HG03575 (cell line): ENCODE measurements at regions not wholly inside any gene's neighbourhood (a gene's known extent, or its start where the extent isn't known, plus 50 kb on each side); places are given as distances from the start of the nearest gene placed in this dataset.

Experiments used
- ATAC-seq: cut with Tn5 transposase; IDR thresholded peaks from one replicate; pipeline ENCODE4 v1.9.1; 2021; ENCODE audit not compliant: unreplicated experiment, insufficient number of reproducible peaks, low FRiP score; ENCODE audit errors: extremely low read depth

DNA sequence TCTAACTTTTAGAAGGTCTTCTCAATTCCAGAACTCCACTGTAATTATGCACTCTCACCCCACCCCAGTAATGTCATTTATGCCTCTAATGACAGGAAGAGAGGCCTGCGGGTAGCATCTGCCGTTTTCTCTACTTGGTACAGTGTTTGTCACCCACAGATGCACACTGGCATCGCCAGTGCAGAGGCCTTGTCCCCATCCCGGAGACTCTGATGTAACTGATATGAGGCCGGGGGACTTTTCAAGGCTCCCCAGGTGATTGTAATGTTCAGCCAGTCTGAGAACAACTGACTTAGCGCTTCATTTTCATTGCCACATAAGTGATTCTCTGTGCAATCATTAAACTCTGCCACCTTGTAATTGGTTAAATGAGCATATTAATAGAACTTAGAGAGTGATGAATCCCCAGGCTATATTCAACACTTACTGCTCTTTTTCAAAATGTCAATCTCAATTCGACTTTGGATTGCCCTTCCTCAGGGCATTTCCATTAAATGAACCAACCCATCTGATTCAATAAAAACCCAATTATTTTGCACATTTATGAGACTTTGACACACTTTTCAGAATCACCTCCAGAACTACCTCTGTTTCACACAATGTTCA lies 113.2 kb downstream of the HERPUD2 start:
- no peak for ATAC-seq

DNA sequence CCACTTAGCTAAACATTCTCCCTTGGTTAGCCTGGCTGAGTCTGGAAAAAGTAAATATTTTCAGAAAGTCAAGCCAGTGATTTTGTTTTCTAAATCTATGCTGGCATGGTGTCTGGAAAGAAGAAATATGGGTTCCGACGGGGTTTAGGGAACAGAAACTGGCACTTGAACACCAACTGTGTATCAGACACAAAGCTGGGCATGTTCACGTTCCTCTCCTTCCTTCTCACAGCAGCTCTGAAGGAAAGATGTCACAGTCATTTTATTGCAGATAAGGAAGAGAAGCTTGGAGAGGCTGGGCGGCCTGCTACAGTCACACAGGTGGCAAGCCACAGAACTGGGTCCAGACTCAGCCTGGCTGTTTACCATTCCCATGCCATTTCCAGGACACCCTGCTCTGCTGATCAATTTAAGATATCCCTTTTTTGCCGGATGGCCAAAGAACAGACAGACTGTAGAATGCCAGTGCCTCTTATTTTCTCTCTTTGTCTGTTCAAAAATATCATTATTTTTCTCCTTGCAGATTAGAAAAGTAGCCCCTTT lies 118.8 kb downstream of the HERPUD2 start:
- ATAC-seq: no peak

DNA sequence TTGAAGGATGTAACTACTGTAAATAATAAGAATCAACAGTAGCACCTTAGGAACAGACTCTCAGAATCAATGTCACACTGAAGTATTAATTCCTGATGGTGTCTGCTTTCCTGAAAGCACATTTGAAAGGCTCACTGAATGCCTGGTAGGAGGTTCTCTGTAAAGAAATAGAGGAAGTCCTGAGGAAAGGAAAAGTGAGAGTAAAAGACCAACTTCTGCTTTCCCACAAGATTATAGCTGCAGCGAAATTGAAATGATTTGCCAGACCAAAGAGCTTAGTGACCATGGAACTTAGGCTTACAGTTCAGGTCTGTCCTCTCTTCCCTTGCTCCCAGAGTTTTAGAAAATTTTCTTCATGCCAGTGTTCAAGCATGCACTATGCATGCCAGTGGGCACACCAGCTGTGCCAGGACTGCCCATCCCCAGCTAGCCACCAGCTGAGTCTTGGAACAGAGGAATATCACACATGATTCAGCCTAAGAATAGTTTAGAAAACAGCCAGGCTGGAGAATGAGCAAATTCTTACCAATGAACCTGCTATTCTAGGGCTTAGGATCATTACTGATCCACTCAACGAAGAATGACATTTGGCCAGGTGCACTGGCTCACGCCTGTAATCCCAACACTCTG lies 123.2 kb downstream of the HERPUD2 start:
- no peak for ATAC-seq

DNA sequence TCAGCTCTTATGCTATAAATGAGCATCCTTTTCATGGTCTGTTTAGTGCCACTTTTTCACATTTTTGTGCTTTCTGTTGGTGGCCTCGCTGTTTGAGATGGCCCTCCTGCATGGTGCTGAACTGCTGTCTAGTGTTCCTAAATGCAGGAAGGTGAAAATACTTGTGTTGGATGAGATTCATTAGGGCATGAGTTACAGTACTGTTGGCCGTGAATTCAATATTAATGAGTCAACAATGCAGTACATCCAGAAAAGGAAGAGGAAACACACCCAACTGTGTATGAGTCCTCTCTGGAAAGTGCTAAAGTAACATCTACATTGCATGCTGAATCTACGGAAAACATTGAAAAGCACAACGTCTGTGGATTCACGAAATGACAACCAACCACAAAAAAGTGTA lies 124.0 kb downstream of the HERPUD2 start:
- ATAC-seq: no peak

GRCh38 chr7:35565927-35566326 lies 129.0 kb downstream of the HERPUD2 start:
- no peak for ATAC-seq

- no peak for ATAC-seq
Observed at GRCh38 chr7:35558841-35559240, 136.1 kb downstream of the HERPUD2 start.

- ATAC-seq: no peak
Observed at GRCh38 chr7:35556515-35557471, 138.1 kb downstream of the HERPUD2 start.

- no peak for ATAC-seq
Observed at GRCh38 chr7:35555934-35556333, 139.0 kb downstream of the HERPUD2 start.

DNA sequence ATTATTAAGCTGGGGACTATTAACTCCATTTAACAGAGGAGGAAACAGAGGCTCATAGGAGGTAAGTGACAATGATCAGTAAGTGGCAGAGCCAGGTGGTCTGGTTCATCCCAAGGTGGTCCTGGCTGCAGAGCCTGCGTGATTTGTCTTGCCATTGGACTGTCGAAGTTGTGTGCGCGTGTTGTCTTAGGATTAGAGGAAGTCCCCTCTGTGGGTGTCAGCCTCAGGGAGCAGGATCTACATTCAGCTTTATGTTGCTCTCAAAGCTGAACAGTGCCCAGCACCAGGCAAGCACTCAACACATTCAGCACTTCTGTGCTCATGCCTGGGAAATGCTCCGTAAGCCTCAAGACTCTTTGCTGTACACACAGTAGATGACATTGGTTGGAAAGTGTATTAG lies 139.5 kb downstream of the HERPUD2 start:
- no peak for ATAC-seq

GRCh38 chr7:35553519-35553918 lies 141.4 kb downstream of the HERPUD2 start:
- ATAC-seq: no peak

DNA sequence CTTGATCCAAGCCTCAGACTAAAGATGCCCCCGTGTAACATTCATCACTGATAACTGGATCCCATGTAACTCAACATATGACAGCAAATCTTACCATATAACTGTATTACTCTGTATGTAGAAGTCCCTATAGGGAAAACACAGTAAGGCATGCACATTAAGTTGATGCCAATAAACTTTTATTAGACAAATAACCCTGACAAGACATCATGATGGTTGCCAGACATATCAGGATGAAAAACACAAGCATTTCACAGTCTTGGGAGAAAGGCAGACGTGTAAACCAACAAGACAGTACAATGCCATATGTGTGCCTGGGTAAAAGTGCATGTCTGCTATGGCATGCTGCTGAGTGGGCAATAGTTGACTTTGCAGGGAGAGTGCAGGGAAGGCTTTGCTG lies 142.2 kb downstream of the HERPUD2 start:
- no peak for ATAC-seq

DNA sequence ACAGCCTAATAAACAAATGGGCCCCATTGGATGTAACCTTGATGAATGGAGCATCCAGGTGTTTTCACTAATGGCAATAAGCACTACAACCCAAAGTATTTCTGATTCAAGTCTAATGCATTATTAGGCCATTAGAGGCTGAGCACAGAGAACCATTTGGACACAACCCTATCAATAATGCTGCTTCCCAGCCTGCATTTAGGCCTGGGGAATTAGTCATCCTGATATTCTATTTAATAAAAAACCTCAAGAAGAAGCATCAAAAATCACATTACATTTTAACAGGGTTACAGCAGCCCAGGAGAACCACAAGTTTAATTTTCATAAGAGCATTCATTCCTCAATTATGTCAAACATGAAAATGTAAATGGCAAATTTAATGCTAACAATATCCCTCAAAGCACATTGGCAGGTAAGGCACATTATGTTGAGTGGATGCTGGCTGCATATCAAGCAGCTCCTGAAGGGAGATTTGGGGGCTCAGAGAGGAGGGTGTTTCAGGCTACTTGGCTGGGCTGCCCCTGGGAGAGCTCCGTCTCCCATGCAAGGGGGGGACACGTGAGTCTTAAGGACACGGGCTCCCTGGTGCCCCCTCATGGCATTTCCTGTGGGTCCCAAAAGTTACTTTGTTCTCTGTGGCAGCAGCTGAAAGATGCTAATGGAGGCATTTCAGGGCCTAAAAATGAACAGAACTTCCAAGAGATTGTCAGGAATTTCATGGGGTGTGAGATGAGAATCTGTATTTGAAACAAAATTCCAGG lies 143.4 kb downstream of the HERPUD2 start:
- no peak for ATAC-seq

GRCh38 chr7:35550831-35551230 lies 144.1 kb downstream of the HERPUD2 start:
- no peak for ATAC-seq

GRCh38 chr7:35549781-35550180 lies 145.2 kb downstream of the HERPUD2 start:
- no peak for ATAC-seq

DNA sequence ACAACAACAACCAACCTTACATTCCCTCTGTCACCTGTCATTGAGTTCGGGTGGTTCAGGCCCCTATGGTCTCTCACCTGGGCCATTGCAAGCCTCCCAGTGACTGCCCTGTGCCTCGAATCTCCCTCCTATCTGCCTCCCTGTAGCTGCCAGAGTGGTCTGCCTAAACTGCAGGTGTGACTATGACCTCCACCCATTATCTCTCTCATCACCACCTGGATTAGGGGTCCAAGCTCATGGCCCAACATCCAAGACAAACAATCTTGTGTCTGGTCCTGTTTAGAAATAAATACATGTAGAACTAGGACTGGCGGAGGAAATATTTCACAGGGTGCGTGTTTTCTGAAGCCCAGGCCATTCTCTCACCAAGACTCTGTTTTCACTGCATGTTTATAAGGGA lies 146.6 kb downstream of the HERPUD2 start:
- ATAC-seq: no peak

- ATAC-seq: no peak
Observed at GRCh38 chr7:35546691-35547429, 148.1 kb downstream of the HERPUD2 start.

DNA sequence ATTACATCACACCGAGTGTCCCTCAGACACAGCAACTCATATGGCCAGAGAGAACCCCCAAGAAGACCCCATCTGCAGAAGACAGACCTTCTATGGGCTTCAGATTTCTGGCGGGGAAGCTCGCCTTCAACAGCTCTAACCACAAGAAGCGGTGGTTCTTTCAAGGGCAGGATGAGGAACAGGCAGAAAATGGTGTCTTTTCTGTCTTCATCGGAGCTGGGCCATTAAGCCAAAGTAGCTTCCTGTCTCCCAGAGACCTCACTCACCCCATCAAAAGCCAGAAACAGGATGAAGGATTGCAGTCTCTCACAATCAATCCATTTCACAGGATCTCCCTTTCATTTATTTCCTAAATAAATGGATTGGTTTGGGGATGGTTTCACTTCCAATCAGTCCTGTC lies 149.1 kb downstream of the HERPUD2 start:
- ATAC-seq: no peak

GRCh38 chr7:35544028-35544742 lies 150.8 kb downstream of the HERPUD2 start:
- no peak for ATAC-seq
